HG03460 (cell line): ENCODE measurements at regions not wholly inside any gene's neighbourhood (a gene's known extent, or its start where the extent isn't known, plus 50 kb on each side); places are given as distances from the start of the nearest gene placed in this dataset.
"Not testable (repeated sequence)": the region's sequence is repeated elsewhere in the genome, so short reads cannot be mapped to it uniquely, and the experiment has no call there.

Experiments used
- ATAC-seq: cut with Tn5 transposase; IDR thresholded peaks from one replicate; pipeline ENCODE4 v1.9.1; 2021; ENCODE audit not compliant: unreplicated experiment

DNA sequence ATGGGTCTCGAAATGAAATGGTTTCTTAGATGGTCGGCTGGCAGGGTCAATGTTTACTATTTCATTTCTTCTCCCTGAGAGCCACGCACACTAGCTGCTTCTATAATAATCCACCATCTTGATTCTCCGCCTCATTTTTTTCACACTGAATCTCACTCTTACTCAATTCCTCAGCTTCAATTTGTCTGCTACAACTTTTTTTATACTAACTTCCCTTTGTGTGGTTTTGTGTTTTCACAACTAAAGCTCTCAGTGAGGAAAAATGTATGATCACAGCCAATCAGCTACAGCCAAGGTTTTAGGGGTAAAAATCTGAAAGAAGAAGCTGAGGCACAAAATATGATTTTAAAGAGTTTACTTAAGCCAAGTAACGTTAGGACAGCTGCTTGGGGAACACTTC, 1309.4 kb downstream of the EPHA7 start:
- no peak for ATAC-seq

GRCh38 chr6:92109256-92109655, 1310.1 kb downstream of the EPHA7 start:
- ATAC-seq = no peak

DNA sequence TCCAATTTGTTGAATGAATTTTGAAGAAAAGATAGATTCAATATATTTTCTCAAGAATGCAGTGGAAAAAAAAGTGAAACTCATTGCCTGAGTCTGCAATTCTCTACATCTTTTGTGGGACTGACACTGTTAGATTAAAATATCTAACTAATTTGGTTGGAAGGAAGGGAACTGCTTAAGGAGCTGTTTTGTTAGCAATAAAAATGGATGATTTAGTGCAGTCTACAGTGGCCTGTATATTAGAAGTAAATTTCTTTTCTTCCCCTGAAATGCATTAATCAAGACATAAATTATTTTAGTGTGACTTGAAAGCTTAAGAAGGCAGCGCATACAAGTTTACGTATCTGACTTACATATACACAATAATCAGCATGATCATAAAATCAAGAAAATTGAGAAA, 1332.6 kb downstream of the EPHA7 start:
- no peak for ATAC-seq

DNA sequence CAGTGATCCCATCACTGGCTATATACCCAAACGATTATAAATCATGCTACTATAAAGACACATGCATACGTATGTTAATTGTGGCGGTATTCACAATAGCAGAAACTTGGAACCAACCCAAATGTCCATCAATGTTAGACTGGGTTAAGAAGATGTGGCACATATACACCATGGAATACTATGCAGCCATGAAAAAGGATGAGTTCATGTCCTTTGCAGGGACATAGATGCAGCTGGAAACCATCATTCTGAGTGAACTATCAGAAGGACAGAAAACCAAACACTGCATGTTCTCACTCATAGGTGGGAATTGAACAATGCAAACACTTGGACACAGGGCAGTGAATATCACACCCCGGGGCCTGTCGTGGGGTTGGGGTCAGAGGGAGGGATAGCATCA, 1335.4 kb downstream of the EPHA7 start:
- ATAC-seq = not testable (repeated sequence)

DNA sequence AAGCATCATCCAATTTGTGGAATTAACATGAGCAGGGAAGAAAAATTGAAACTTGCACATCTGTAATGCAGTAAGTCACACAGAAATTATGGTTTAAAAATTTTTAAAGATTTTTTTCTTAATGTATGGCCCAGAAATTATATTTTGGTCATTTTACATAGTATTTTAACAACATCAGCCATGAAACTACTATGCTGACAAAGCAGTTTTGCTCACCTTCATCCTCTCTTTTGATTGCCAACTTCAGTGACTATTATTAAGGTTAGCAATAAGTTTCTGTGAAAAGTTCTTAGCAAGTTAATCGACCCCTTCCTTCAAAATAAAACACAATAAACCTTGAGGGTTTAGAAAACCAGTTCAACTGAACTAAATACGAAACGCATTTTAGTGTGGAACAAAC, 1347.0 kb downstream of the EPHA7 start:
- no peak for ATAC-seq

DNA sequence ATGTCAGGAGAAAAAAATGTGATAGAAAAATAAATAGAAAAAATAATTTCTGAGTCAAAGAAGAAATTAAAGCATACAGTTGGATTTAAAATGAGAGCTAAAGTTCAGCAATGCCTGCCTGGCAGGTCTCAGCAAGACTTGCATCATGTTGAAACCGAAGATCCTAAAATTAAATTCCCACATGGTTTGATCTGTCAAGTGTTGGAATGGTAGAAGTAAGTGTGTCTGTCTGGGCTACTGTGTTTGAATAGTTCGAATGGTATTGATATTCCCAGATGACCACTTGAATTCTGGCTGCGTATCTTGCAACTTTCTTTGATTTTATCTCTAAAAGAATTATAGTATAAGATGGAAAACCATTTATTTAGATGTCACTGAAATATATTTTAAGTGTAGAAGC, 1349.6 kb downstream of the EPHA7 start:
- no peak for ATAC-seq

- ATAC-seq = no peak
Observed at GRCh38 chr6:92052513-92052912, 1366.8 kb downstream of the EPHA7 start.

- ATAC-seq = no peak
Observed at GRCh38 chr6:92050216-92050615, 1369.1 kb downstream of the EPHA7 start.

DNA sequence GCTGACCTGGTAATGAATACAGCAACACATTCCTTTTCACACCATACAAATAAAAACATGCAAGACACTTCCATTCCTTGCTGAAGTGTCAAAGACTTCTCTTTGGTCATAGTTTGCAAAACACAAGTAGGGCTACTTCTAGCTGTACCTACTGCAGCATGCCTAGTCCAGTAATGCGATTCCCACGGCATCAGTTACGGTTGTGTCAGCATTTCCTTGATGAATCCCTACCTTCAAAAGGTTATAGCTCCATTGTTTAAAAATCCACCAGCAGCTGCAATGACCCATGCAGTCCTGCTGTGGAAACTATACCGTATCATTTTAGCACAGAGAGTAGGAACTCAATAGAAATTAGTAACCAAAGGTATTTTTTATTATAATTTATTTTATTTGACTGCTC, 1371.5 kb downstream of the EPHA7 start:
- ATAC-seq = no peak

DNA sequence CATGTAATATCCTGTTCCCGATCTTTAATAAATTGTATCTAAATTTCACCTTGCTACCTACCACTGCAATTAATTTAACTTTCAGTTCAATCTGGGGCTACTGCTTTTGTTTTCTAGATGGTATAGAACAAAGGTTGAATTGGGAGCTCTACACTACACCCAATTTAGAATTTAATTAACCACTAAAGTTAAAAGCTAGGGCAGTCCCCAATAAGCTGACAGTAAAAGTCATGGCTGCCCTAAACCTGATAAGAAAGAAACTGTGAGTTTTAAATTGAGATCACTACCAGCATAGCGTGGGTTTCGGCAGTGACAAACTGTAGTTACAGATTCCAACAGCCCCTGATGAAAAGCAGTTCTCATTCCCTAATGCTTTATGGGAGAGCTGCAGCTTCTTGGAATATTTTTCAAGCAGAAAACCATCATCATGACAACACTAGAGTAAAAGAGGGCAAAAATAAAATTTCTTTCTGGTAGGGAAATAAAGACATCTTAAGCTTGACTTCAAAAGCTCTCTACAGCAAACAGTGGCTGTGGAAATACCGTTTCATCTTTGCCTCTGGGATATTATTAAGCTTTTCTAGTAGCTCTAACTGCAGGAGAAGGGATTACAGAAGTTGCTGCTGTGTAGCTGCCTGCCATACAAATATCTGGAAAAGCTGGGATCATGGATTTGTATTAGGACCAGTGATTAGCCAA, 1372.1 kb downstream of the EPHA7 start:
- no peak for ATAC-seq

DNA sequence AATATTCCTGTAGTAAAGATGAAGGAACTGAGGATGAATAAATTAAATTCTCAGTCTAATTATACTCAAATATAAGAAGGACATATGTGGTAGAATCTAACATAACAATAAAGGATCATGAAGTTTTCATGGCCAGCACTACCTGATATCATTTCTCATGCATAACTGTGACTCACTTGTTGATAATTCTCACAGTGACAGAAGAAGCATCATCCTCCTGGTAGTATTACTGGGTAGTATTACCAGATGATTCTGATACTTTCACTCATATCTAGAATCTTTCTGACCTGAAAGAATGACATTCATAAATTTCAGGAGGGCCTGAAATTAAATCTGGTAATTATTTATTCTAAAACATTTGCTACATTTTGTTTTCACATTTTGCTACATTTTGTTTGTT, 1375.0 kb downstream of the EPHA7 start:
- no peak for ATAC-seq

DNA sequence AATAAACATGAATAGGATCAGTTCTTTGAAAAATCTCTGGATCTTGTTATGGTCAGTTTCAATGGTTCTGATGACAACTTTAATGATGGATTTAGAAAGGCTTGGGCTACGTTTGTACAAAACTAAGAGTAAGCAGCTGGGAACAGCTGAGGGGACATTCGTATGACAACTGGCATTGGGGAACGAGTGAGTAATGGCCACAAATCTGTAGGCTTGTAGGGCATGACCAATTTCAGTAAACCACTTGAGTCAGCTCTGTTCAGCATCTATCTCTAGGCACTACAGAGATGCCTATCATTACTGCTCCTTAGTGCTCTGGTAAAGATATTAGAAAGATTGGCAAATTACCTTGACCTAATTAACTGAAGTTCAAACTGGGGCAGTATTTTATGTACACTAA, 1375.6 kb downstream of the EPHA7 start:
- no peak for ATAC-seq

DNA sequence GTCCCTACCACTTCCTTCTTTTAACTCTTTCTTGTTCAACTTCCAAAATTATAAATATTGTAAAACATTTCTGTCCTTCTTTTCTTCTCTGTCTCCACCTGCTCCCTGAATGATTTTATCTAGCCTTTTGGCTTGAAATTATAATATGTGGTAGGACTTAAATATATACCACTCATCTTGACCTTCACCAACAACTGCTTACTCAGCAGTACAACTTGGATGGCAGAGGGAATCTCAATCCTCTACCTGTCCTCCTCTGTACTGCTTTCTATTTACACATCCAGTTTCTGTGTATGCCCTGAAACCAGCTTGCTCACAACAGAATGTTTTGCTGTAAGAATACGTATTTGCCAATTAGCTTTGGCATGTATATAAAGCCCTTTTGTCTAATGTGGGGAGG, 1392.5 kb downstream of the EPHA7 start:
- ATAC-seq = no peak

GRCh38 chr6:92024881-92025280, 1394.5 kb downstream of the EPHA7 start:
- ATAC-seq = no peak

DNA sequence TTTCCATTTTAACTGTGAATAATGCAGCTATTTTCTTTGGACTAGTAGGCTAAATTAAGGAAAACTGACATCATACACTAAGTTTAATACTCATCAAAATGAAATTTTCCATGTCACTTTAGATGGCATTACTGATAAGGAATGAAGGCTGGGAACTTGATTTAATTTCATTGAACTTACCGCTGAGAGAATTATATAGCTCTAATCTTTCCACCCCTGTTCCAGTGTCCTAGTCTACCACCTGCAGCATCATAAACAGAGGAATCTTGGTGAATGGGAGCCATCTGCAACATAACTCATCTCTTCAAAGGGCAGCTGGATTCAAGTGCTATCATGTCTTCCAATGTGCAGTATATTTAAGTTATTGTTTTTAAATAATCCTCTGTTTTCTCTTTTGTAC, 1395.2 kb downstream of the EPHA7 start:
- ATAC-seq = no peak

DNA sequence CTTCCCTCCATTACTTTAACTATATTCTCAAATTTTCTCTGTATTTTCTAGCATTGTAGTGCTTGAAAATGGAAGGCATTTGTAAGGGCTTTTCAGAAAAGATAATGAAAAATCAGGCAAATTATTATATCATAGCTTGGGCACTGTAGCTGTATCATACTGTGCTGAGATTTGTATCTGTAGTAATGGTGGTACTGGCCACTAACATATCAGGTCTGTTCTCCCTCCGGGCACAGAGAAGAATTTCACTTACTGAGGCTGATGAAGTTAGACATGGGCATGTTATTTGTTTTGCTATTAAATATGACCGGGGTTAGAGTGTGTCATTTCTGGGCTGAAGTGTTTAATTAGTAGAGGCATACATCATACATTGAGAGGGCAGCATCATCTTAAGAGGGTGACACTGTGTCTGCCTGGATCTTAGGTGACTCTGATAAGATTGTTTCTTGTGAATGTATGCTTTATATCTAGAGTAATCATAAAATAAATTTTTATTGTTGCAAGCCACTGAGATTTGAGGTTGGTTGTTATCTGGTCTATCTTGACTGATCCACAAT, 1395.9 kb downstream of the EPHA7 start:
- ATAC-seq = no peak

DNA sequence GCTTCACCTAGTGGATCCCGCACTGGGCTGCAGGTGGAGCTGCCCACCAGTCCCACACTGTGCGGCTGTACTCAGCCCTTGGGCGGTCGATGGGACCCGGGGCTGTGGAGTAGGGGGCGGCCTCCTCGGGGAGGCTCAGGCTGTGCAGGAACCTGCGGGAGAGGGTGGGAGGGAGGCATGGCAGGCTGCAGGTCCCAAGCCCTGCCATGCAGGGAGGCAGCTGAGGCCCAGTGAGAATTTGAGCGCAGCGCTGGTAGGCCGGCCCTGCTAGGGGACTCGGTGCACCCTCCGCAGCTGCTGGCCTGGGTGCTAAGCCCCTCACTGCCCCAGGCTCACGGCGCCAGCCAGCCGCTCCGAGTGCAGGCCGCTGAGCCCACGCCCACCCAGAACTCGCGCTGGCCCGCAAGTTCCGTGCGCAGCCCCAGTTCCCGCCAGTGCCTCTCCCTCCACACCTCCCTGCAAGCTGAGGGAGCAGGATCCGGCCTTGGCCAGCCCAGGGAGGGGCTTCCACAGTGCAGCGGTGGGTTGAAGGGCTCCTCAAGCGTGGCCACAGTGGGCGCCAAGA, 1407.6 kb downstream of the EPHA7 start:
- no peak for ATAC-seq

DNA sequence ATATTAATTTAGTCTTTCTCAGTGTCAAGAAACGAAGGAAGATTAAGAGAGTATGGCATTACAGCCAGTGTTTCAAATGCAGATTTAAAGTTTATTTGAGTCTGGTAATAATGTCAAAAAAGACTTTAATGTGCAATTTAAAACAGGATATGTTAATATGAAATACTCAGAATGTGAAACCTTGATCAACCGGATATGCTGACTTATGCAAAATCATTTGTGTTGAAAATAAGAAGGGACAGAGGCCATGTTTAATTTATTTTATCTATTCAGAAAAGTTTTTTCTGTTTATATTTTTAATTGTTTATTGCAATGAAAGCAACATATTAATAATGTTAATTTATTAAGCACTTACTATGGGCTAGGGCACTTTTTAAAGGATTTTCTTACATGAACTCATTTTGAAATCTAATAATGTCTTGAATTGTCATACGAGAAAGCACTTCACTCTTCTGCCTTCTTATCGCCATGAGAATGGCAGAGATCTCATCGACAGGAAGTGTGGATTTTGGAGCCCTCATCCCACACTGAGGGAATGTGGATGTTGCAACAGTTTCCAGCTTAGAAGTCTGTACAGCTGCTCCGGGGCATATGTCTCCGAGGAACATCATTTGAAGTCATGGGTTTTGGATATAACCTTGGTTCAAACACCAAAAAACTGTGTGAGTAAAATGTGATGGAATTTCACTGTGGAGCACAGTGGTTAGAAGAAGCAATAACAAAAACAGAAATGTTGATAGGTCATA, 1410.4 kb downstream of the EPHA7 start:
- no peak for ATAC-seq

DNA sequence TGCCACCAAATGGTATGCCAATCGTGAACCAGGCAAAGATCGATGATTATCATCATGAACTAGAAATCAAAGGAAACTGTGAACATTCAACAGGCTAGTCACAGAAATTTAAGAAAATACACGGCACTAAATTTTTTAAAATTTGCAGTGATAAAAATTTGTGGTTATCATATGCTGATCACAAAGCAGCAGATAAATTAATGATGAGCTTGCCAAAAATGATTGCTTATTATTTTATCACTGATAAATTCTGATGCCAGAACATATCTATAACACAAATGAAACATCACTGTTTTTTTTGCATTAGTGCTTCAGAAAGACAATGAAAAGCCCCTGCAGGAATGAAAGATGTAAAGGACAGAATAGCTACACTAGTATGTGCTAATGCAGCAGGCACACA, 1413.2 kb upstream of the MAP3K7 start:
- ATAC-seq = no peak

DNA sequence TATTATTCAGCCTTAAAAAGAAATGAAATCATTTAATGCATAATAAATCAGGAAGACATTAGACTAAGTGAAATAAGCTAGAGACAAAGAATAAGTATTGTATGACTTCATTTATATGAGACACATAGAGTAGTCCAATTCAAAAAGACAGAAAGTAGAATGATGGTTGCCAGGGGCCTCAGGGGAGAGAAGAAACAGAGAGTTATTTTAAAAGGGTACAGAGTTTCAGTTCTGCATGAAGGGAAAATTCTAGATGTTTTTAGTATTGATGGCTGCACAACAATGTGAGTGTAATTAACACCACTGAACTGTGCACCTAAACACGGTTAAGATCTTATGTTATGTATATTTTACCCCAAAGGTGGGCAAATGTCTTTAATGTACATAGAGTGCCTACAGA, 1407.9 kb upstream of the MAP3K7 start:
- no peak for ATAC-seq

GRCh38 chr6:91982559-91982958, 1395.7 kb upstream of the MAP3K7 start:
- ATAC-seq = no peak

- no peak for ATAC-seq
Observed at GRCh38 chr6:91976797-91977196, 1389.9 kb upstream of the MAP3K7 start.
